ENCODE measurements at regions not wholly inside any gene's neighbourhood (a gene's known extent, or its start where the extent isn't known, plus 50 kb on each side); places are given as distances from the start of the nearest gene placed in this dataset.

GRCh38 chr4:3858765-3859388 lies 92.7 kb downstream of the ADRA2C start:
- TF ChIP-seq FOXP2 (optimal IDR thresholded peaks at IDR 0.05; ENCODE audit: borderline replicate concordance, extremely low read depth, extremely low read length, insufficient read depth) (no peak), REST (IDR thresholded peaks at IDR 0.05; ENCODE audit: insufficient read depth in 1 of 2, low read depth in 2 of 2, low read length in 2 of 2) (no peak), SIN3A (IDR thresholded peaks at IDR 0.05; ENCODE audit: borderline replicate concordance, insufficient read depth, low read length) (no peak), POLR2AphosphoS5 (IDR thresholded peaks at IDR 0.05; ENCODE audit: low read depth, low read length) (no peak), TAF1 (IDR thresholded peaks at IDR 0.05; ENCODE audit: borderline replicate concordance, insufficient read depth, low read length) (no peak)

GRCh38 chr4:3859571-3859970 lies 93.4 kb downstream of the ADRA2C start:
- TF ChIP-seq SIN3A (IDR thresholded peaks at IDR 0.05; ENCODE audit: borderline replicate concordance, insufficient read depth, low read length) (no peak), POLR2AphosphoS5 (IDR thresholded peaks at IDR 0.05; ENCODE audit: low read depth, low read length) (no peak), REST (IDR thresholded peaks at IDR 0.05; ENCODE audit: insufficient read depth in 1 of 2, low read depth in 2 of 2, low read length in 2 of 2) (no peak), FOXP2 (optimal IDR thresholded peaks at IDR 0.05; ENCODE audit: borderline replicate concordance, extremely low read depth, extremely low read length, insufficient read depth) (no peak), TAF1 (IDR thresholded peaks at IDR 0.05; ENCODE audit: borderline replicate concordance, insufficient read depth, low read length) (no peak)

- no peak for TF ChIP-seq TAF1 (IDR thresholded peaks at IDR 0.05; ENCODE audit: borderline replicate concordance, insufficient read depth, low read length)
- TF ChIP-seq REST (IDR thresholded peaks at IDR 0.05; ENCODE audit: insufficient read depth in 1 of 2, low read depth in 2 of 2, low read length in 2 of 2): no peak
- no peak for TF ChIP-seq POLR2AphosphoS5 (IDR thresholded peaks at IDR 0.05; ENCODE audit: low read depth, low read length)
- no peak for TF ChIP-seq SIN3A (IDR thresholded peaks at IDR 0.05; ENCODE audit: borderline replicate concordance, insufficient read depth, low read length)
- no peak for TF ChIP-seq FOXP2 (optimal IDR thresholded peaks at IDR 0.05; ENCODE audit: borderline replicate concordance, extremely low read depth, extremely low read length, insufficient read depth)
These were observed 94.1 kb downstream of the ADRA2C start for GRCh38 chr4:3860061-3860912.

GRCh38 chr4:3860913-3861636 lies 94.9 kb downstream of the ADRA2C start:
- TF ChIP-seq REST (IDR thresholded peaks at IDR 0.05; ENCODE audit: insufficient read depth in 1 of 2, low read depth in 2 of 2, low read length in 2 of 2) (no peak), SIN3A (IDR thresholded peaks at IDR 0.05; ENCODE audit: borderline replicate concordance, insufficient read depth, low read length) (no peak), FOXP2 (optimal IDR thresholded peaks at IDR 0.05; ENCODE audit: borderline replicate concordance, extremely low read depth, extremely low read length, insufficient read depth) (no peak), POLR2AphosphoS5 (IDR thresholded peaks at IDR 0.05; ENCODE audit: low read depth, low read length) (no peak), TAF1 (IDR thresholded peaks at IDR 0.05; ENCODE audit: borderline replicate concordance, insufficient read depth, low read length) (no peak)

All from PFSK-1 (cell line).